PC-9 (cell line): ENCODE measurements at regions not wholly inside any gene's neighbourhood (a gene's known extent, or its start where the extent isn't known, plus 50 kb on each side); places are given as distances from the start of the nearest gene placed in this dataset.

Source experiments
- BruUV-seq: library from RNA; stranded (reverse); fragments of 400-500 nt; replicated peaks from 2 replicates; lab custom pipeline; 2021; lab: Mats Ljungman, UMichigan
- CTCF ChIA-PET: fragments of 300-600 bp; sonication (Branson Sonifier 250); formaldehyde crosslinking; loops from one replicate; lab custom pipeline; 2022; ENCODE audit warnings: antibody characterized with exemption; lab: Charles Lee
- POLR2A ChIA-PET: fragments of 300-600 bp; sonication (Branson Sonifier 250); formaldehyde crosslinking; loops from one replicate; lab custom pipeline; 2022; ENCODE audit warnings: antibody characterized with exemption; ENCODE audit not compliant: unreplicated experiment; lab: Charles Lee
- DNase-seq, 2 experiments: peaks; one replicate each; pipeline versions ENCODE4 v3.0.0 to v3.0.0-alpha.2; 2015 to 2022; ENCODE audit warnings: mixed read lengths in 1 of 2
- H2AFZ ChIP-seq: fragments of 200-600 bp; sonication (generic); 2 replicates; pipeline ENCODE4 v1.8.1; 2017; ENCODE audit warnings: antibody characterized with exemption
- H3F3A ChIP-seq: fragments of 200-600 bp; sonication (generic); 2 replicates; pipeline ENCODE4 v1.8.1; 2017; ENCODE audit warnings: antibody characterized with exemption, mild to moderate bottlenecking, low read depth; ENCODE audit not compliant: insufficient read depth
- H3K27ac ChIP-seq: fragments of 200-600 bp; sonication (generic); 2 replicates; pipeline ENCODE4 v1.6.1; 2016; ENCODE audit warnings: mixed run types
- H3K27me3 ChIP-seq: fragments of 200-600 bp; sonication (generic); 2 replicates; pipeline ENCODE4 v1.6.1; 2016; ENCODE audit warnings: low read depth, mixed run types; ENCODE audit not compliant: insufficient read depth
- H3K36me3 ChIP-seq: fragments of 200-600 bp; sonication (generic); 2 replicates; pipeline ENCODE4 v1.6.1; 2016; ENCODE audit warnings: low read depth, mixed run types
- H3K4me1 ChIP-seq: fragments of 200-600 bp; sonication (generic); replicated peaks from 2 replicates; pipeline ENCODE4 v1.6.1; 2016; ENCODE audit warnings: mixed run types; ENCODE audit not compliant: insufficient read depth
- H3K4me2 ChIP-seq: fragments of 200-600 bp; sonication (generic); 2 replicates; pipeline ENCODE4 v1.6.1; 2017; ENCODE audit warnings: mixed run types
- H3K4me3 ChIP-seq: fragments of 200-600 bp; sonication (generic); 2 replicates; pipeline ENCODE4 v1.6.1; 2016; ENCODE audit warnings: mixed run types
- H3K79me2 ChIP-seq: fragments of 200-600 bp; sonication (generic); 2 replicates; pipeline ENCODE4 v1.6.1; 2017; ENCODE audit warnings: low read depth, mixed run types
- H3K9me2 ChIP-seq: fragments of 200-600 bp; sonication (generic); 2 replicates; pipeline ENCODE4 v1.8.1; 2017; ENCODE audit warnings: mild to moderate bottlenecking; ENCODE audit not compliant: insufficient read depth
- H3K9me3 ChIP-seq: fragments of 200-600 bp; sonication (generic); 2 replicates; pipeline ENCODE4 v1.8.1; 2016; ENCODE audit warnings: low read depth; ENCODE audit not compliant: insufficient read depth
- H4K20me1 ChIP-seq: fragments of 200-600 bp; sonication (generic); 2 replicates; pipeline ENCODE4 v1.8.1; 2017; ENCODE audit not compliant: insufficient read depth
- CTCF ChIP-seq: fragments of 200-600 bp; sonication (generic); conservative IDR thresholded peaks from 2 replicates; pipeline ENCODE4 v1.6.1; 2017; ENCODE audit warnings: mixed run types, antibody characterized with exemption, mild to moderate bottlenecking, moderate library complexity
- EZH2 ChIP-seq: fragments of 200-600 bp; sonication (generic); IDR thresholded peaks from 2 replicates; pipeline ENCODE4 v1.8.0; 2017; ENCODE audit warnings: antibody characterized with exemption, low read depth
- intact Hi-C: fragments of 100-400 bp; cut with micrococcal nuclease; formaldehyde crosslinking; loops from one replicate; pipeline ENCODE4 v1.10.0; 2022; ENCODE audit not compliant: unreplicated experiment

GRCh38 chr18:54777118-54777791, 51.0 kb upstream of the RAB27B start:
- intact Hi-C loops = loop anchor here (2.0 to 5.0 kb wide), 4 partner anchors 98 to 255 kb away; partner anchors contain the start of gene CCDC68
- H3F3A ChIP-seq = peaks cover 29% of the 10 kb centered on the region
- H3K9me3 ChIP-seq = no peaks in the 10 kb centered on the region; the same call in 1 of the 2 replicates
- no TSS peak for BruUV-seq
- H3K4me3 ChIP-seq = no peak overlapping the region
- no peaks in the 10 kb centered on the region for H3K9me2 ChIP-seq
- H3K4me2 ChIP-seq = peak overlapping the region; percentile 11; the same call in 1 of the 2 replicates
- no peak overlapping the region for H2AFZ ChIP-seq
- H3K4me1 ChIP-seq = peaks cover 45% of the 10 kb centered on the region
- no peaks in the 10 kb centered on the region for H3K79me2 ChIP-seq
- H3K27me3 ChIP-seq = no peaks in the 10 kb centered on the region
- CTCF ChIA-PET = no interaction called here
- POLR2A ChIA-PET = interaction anchor here (0.6 to 0.9 kb wide), 2 partner anchors 324 to 453 kb away, joined by 3 read pairs; no protein-coding TSS in a partner anchor
- H3K36me3 ChIP-seq = no peaks in the 10 kb centered on the region
- H4K20me1 ChIP-seq = no peaks in the 10 kb centered on the region
- H3K27ac ChIP-seq = peak overlapping the region; percentile 96
- no peak for DNase-seq
- no peak for TF ChIP-seq CTCF
- TF ChIP-seq EZH2 = no peak

GRCh38 chr18:54777989-54778388, 50.3 kb upstream of the RAB27B start:
- H3K4me1 ChIP-seq = peaks cover 45% of the 10 kb centered on the region
- no TSS peak for BruUV-seq
- H4K20me1 ChIP-seq = no peaks in the 10 kb centered on the region
- ChIA-PET CTCF (no interaction called here), POLR2A (interaction anchor here (0.6 kb wide), 1 partner anchor 323 kb away, joined by 3 read pairs; no protein-coding TSS in a partner anchor)
- no peak overlapping the region; the same call in 1 of the 2 replicates for H3K4me2 ChIP-seq
- no peak for TF ChIP-seq EZH2
- TF ChIP-seq CTCF = no peak
- intact Hi-C loops = loop anchor here (2.0 to 5.0 kb wide), 4 partner anchors 99 to 254 kb away; partner anchors contain the start of gene CCDC68
- no peaks in the 10 kb centered on the region; the same call in 1 of the 2 replicates for H3K9me3 ChIP-seq
- H3F3A ChIP-seq = peaks cover 29% of the 10 kb centered on the region
- H3K79me2 ChIP-seq = no peaks in the 10 kb centered on the region
- no peaks in the 10 kb centered on the region for H3K9me2 ChIP-seq
- peak overlapping the region; percentile 96 for H3K27ac ChIP-seq
- H2AFZ ChIP-seq = no peak overlapping the region
- H3K4me3 ChIP-seq = no peak overlapping the region
- H3K36me3 ChIP-seq = no peaks in the 10 kb centered on the region
- DNase-seq = no peak
- no peaks in the 10 kb centered on the region for H3K27me3 ChIP-seq
